Adrenal gland (tissue), 9 donors: ENCODE measurements at regions not wholly inside any gene's neighbourhood (a gene's known extent, or its start where the extent isn't known, plus 50 kb on each side); places are given as distances from the start of the nearest gene placed in this dataset.
"Not testable (repeated sequence)": the region's sequence is repeated elsewhere in the genome, so short reads cannot be mapped to it uniquely, and the experiment has no call there.

Experiments
- DNase-seq, 7 donors: peaks; one replicate each; pipeline ENCODE4 v3.0.0-alpha.2; 2019 to 2020
- H3K27ac ChIP-seq, 5 donors: fragments of 200-600 bp; sonication (generic) in 4 of 5; 1 replicate in 3 of 5; 2 replicates in 2 of 5; pipeline versions ENCODE4 v1.5.1 to v1.8.0; 2016 to 2020; ENCODE audit warnings: mild to moderate bottlenecking in 1 of 5
- H3K27me3 ChIP-seq: fragments of 200-600 bp; 2 replicates; pipeline ENCODE4 v1.8.0; 2021
- H3K36me3 ChIP-seq, 2 donors: fragments of 200-600 bp; replicated peaks in 1 of 2; 1 replicate in 1 of 2; 2 replicates in 1 of 2; pipeline versions ENCODE4 v1.5.1 to v1.8.0; 2018 to 2022
- H3K4me1 ChIP-seq, 2 donors: fragments of 200-600 bp; replicated peaks in 1 of 2; 1 replicate in 1 of 2; 2 replicates in 1 of 2; pipeline versions ENCODE4 v1.5.1 to v1.8.0; 2018 to 2021
- H3K4me3 ChIP-seq, 4 donors: fragments of 200-600 bp; sonication (generic) in 3 of 4; one replicate each; pipeline ENCODE4 v1.5.1; 2016 to 2018
- H3K9me3 ChIP-seq, 3 donors: fragments of 200-600 bp; sonication (generic) in 1 of 3; replicated peaks in 1 of 3; 1 replicate in 2 of 3; 2 replicates in 1 of 3; pipeline versions ENCODE4 v1.5.1 to v1.8.0; 2016 to 2021
- POLR2A ChIP-seq, 2 donors: fragments of 450-650 bp; IDR thresholded peaks; one replicate each; pipeline ENCODE4 v1.6.1; 2017; ENCODE audit warnings: antibody characterized with exemption in 2 of 2, mild to moderate bottlenecking in 2 of 2, moderate library complexity in 1 of 2
- WGBS, 4 donors: extraction: QIAGEN DNeasy Blood & Tissue Kit in 2 of 4; methylation state at CpG; one replicate each; pipeline versions ENCODE4 v1.1.5 to v1.1.7; 2013 to 2017; 5-methylcytosine and 5-hydroxymethylcytosine counted together
- intact Hi-C, 2 donors: fragments of 100-400 bp; cut with DNase I; formaldehyde crosslinking; loops; one replicate each; pipeline versions ENCODE4 v1.14.1 to v1.15.0; 2022 to 2023
- TF ChIP-seq, protein P1 (sequence below), 6 experiments: fragments of 450-650 bp in 4 of 6; fragments of 200-600 bp in 2 of 6; sonication (generic) in 1 of 6; IDR thresholded peaks; 1 replicate in 5 of 6; 2 replicates in 1 of 6; pipeline versions ENCODE4 v1.5.1 to v1.8.0; 2016 to 2021; ENCODE audit warnings: antibody characterized with exemption in 6 of 6, mild to moderate bottlenecking in 2 of 6, moderate library complexity in 1 of 6
- donor health status: healthy with polysubstance abuse.
- donor health status: Bipolar disorder and iron deficiency.
- donor health status: DM: yes; HTN: yes; CAD: no.
- donor health status: DM: no; HTN: no; CAD: no.
- donor health status: DM: no; HTN: no; CAD: no.

DNA sequence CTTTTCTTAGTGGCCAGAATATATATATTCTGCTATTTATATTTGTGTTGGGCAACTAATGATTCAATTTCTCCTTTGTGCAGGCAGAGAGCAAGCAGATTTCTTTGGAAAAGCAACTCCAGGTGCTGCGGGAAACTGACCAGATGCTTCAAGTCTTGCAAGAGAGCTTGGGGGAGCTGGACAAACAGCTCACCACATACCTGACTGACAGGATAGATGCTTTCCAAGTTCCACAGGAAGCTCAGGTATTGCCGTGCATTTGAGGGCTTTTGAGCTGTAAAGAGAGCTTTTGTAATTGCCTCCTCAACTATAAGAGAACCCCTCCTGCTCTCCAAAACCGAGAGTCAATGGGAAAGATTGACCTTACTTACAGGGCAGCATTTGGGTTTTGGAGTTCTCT lies 203.5 kb downstream of the UTRN start:
- no peak for DNase-seq
- WGBS, 4 donors = 89 to 95% (median 92%) methylated on average over 3 of the region's 3 CpGs
- Histone ChIP-seq H3K27me3 (no peaks in the 10 kb centered on the region), H3K9me3 (no peaks in the 10 kb centered on the region), H3K27ac (no peak overlapping the region), H3K4me1 (no peaks in the 10 kb centered on the region), H3K4me3 (no peak overlapping the region), H3K36me3 (peaks cover 0 to 66% of the 10 kb centered on the region in 2 donors)
- intact Hi-C loops = loop anchor here in 1 of 2 donors (10.0 kb wide), 1 partner anchor 274 kb away; no protein-coding TSS in a partner anchor
- no peak for TF ChIP-seq POLR2A (IDR thresholded peaks at IDR 0.05)

DNA sequence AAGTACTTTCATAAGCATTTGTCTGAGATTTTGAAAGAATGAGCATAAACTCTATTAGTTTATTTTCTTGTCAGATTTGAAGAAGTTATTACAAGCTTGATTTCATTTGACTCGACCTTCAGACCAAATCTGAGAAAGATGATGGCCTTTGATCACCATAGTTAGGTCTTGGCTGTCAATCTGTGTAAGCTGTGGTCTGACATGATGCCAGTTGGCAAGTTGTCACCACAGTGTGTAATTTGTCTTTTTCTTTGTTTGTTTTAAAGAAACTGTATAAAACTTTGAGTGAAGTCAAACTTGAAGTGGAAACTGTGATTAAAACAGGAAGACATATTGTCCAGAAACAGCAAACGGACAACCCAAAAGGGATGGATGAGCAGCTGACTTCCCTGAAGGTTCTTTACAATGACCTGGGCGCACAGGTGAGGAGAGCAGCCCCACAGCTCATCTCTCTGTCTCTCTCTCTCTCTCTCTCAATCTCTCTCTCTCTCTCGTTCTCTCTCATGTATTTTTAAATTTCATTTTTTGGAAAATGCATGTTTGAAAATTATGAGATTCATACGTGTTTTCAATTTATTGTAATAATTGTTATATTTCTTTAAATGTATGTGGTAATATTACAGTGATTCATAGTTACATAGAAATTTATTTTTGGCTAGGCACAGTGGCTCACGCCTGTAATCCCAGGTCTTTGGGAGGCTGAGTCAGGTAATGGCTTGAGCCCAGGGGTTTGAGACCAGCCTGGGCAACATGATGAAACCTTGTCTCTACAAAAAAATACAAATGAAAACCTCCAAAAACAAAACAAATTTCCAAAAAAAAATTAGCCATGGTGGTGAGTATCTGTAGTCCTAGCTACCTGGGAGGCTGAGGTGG lies 208.1 kb downstream of the UTRN start:
- WGBS, 4 donors = 81 to 90% (median 86%) methylated on average over 6 of the region's 6 CpGs
- DNase-seq = peak in 1 of 7 donors; percentile 53
- no peaks in the 10 kb centered on the region for H3K4me1 ChIP-seq
- no peak overlapping the region for H3K4me3 ChIP-seq
- TF ChIP-seq POLR2A (IDR thresholded peaks at IDR 0.05) = no peak
- TF ChIP-seq, protein P1, sequence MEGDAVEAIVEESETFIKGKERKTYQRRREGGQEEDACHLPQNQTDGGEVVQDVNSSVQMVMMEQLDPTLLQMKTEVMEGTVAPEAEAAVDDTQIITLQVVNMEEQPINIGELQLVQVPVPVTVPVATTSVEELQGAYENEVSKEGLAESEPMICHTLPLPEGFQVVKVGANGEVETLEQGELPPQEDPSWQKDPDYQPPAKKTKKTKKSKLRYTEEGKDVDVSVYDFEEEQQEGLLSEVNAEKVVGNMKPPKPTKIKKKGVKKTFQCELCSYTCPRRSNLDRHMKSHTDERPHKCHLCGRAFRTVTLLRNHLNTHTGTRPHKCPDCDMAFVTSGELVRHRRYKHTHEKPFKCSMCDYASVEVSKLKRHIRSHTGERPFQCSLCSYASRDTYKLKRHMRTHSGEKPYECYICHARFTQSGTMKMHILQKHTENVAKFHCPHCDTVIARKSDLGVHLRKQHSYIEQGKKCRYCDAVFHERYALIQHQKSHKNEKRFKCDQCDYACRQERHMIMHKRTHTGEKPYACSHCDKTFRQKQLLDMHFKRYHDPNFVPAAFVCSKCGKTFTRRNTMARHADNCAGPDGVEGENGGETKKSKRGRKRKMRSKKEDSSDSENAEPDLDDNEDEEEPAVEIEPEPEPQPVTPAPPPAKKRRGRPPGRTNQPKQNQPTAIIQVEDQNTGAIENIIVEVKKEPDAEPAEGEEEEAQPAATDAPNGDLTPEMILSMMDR (IDR thresholded peaks at IDR 0.05) = no peak
- H3K27ac ChIP-seq = no peak overlapping the region
- H3K27me3 ChIP-seq = no peaks in the 10 kb centered on the region
- H3K36me3 ChIP-seq = peaks cover 0 to 49% of the 10 kb centered on the region in 2 donors
- intact Hi-C loops = no loop called here
- H3K9me3 ChIP-seq = no peaks in the 10 kb centered on the region

DNA sequence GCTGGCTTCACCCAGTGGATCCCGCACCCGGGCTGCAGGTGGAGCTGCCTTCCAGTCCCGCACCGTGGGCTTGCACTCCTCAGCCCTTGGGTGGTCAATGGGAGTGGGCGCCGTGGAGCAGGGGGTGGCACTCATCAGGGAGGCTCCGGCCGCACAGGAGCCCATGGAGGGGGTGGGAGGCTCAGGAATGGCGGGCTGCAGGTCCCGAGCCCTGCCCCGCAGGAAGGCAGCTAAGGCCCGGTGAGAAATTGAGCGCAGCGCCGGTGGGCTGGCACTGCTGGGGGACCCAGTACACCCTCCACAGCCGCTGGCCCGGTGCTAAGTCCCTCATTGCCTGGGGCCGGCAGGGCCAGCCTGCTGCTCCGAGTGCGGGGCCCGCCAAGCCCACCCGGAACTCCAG lies 209.9 kb downstream of the UTRN start:
- H3K27ac ChIP-seq, DNase-seq, H3K4me3 ChIP-seq, H3K27me3 ChIP-seq, H3K9me3 ChIP-seq, H3K4me1 ChIP-seq, intact Hi-C loops: not testable (repeated sequence)
- H3K36me3 ChIP-seq = peaks cover 0 to 46% of the 10 kb centered on the region in 2 donors
- 97 to 99% (median 98%) methylated on average over 11 to 22 of the region's 22 CpGs; no CpG with 5 or more reads in 1 of the 4 donors for WGBS, 4 donors

DNA sequence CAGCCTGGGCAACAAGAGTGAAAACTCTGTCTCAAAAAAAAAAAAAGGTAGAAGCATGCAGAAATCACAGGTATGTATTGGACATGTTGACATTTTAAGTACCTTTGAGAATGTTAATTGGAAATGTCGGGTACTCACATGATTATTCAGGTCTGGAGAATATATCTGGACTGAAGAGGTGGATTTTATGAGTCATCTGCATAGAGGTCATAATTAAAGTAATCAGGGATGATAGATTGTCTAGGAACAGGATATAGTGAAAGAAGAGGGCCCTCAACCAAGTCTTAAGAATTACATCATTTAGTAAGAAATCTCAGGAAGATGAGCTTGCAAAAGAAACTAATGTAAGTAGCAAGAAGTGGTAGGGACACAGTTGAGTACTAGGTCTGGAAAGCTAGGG lies 212.5 kb downstream of the UTRN start:
- Histone ChIP-seq H3K4me3 (no peak overlapping the region), H3K4me1 (no peaks in the 10 kb centered on the region), H3K36me3 (peaks cover 0 to 27% of the 10 kb centered on the region in 2 donors), H3K27ac (no peak overlapping the region), H3K27me3 (no peaks in the 10 kb centered on the region), H3K9me3 (no peaks in the 10 kb centered on the region)
- TF ChIP-seq POLR2A (IDR thresholded peaks at IDR 0.05) = no peak
- TF ChIP-seq, protein P1 (IDR thresholded peaks at IDR 0.05) = no peak
- intact Hi-C loops = no loop called here
- no peak for DNase-seq
- whole genome bisulfite sequencing, 4 donors = 48 to 75% (median 64%) methylated on average over 1 of the region's 1 CpG

DNA sequence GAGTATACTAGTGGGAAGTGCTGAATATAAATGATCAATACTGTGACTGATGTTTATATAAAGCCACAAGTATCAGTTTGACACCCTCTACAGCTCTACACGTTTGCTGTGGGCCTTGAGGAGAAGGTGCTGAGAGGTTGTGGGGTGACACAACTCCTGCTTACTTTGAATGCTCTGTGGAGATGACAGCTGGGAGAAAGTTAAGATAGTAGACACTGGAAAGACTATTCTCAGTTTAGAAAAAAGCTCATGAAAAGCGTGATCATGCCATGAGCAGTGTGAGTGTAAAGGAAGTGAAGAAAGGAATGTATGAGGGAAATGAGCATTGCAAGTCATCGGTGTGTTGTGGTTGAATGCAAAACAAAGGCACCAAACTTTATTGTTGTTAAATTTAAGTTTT lies 215.8 kb downstream of the UTRN start:
- H3K4me1 ChIP-seq = no peaks in the 10 kb centered on the region
- no peaks in the 10 kb centered on the region for H3K27me3 ChIP-seq
- TF ChIP-seq, protein P1 (IDR thresholded peaks at IDR 0.05) = no peak
- no peak for DNase-seq
- H3K27ac ChIP-seq = no peak overlapping the region
- WGBS, 4 donors = 59 to 82% (median 67%) methylated on average over 3 of the region's 3 CpGs
- no peak overlapping the region for H3K4me3 ChIP-seq
- H3K9me3 ChIP-seq = no peaks in the 10 kb centered on the region
- intact Hi-C loops = no loop called here
- peaks cover 0 to 14% of the 10 kb centered on the region in 2 donors for H3K36me3 ChIP-seq

DNA sequence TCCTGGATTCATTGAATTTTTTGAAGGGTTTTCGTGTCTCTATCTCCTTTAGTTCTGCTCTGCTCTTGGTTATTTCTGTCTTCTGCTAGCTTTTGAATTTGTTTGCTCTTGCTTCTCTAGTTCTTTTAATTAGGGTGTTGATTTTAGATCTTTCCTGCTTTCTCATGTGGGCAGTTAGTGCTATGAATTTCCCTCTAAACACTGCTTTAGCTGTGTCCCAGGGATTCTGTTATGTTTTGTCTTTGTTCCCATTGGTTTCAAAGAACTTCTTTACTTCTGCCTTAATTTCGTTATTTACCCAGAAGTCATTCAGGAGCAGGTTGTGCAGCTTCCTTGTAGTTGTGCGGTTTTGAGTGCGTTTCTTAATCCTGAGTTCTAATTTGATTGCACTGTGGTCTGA lies 220.1 kb downstream of the UTRN start:
- H3K4me3 ChIP-seq, H3K27me3 ChIP-seq, H3K4me1 ChIP-seq, H3K9me3 ChIP-seq, DNase-seq, H3K36me3 ChIP-seq, H3K27ac ChIP-seq, intact Hi-C loops: not testable (repeated sequence)
- WGBS, 4 donors = 94 to 100% (median 97%) methylated on average over 4 of the region's 4 CpGs

DNA sequence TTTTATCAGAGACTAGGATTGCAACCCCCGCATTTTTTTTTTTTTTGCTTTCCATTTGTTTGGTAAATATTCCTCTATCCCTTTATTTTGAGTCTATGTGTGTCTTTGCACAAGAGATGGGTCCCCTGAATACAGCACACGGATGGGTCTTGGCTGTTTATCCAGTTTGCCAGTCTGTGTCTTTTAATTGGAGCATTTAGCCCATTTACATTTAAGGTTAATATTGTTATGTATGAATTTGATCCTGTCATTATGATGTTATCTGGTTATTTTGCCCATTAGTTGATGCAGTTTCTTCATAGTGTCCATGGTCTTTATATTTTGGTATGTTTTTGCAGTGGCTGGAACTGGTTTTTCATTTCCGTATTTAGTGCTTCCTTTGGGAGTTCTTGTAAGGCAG lies 220.9 kb downstream of the UTRN start:
- intact Hi-C loops, H3K9me3 ChIP-seq, H3K4me3 ChIP-seq, H3K27me3 ChIP-seq, DNase-seq, H3K36me3 ChIP-seq, H3K27ac ChIP-seq, H3K4me1 ChIP-seq: not testable (repeated sequence)
- WGBS, 4 donors = 94 to 97% (median 95%) methylated on average over 3 of the region's 3 CpGs

DNA sequence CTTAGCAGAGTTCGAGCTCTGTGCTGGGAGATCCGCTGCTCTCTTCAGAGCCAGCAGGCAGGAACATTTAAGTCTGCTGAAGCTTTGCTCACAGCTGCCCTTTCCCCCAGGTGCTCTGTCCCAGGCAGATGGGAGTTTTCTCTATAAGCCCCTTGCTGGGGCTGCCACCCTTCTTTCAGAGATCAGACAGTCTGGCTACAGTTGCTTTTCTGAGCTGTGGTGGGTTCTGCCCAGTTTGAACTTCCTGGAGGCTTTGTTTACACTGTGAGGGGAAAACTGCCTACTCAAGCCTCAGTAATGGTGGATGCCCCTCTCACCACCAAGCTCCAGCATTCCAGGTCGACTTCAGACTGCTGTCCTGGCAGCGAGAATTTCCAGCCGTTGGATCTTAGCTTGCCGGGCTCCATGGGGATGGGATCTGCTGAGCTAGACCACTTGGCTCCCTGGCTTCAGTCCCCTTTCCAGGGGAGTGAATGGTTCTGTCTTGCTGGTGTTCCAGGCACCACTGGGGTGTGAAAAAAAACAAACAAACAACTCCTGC lies 222.7 kb downstream of the UTRN start:
- H3K36me3 ChIP-seq, H3K9me3 ChIP-seq: not testable (repeated sequence)
- 95 to 100% (median 98%) methylated on average over 1 to 6 of the region's 6 CpGs for WGBS, 4 donors

More for the DNA sequence above, 222.7 kb downstream of the UTRN start:
- H3K27ac ChIP-seq, H3K27me3 ChIP-seq, intact Hi-C loops, H3K4me3 ChIP-seq, DNase-seq, H3K4me1 ChIP-seq: not testable (repeated sequence)
